ENCODE measurements at regions not wholly inside any gene's neighbourhood (a gene's known extent, or its start where the extent isn't known, plus 50 kb on each side); places are given as distances from the start of the nearest gene placed in this dataset.

- TF ChIP-seq EZH2phosphoT487 (IDR thresholded peaks at IDR 0.05; ENCODE audit: insufficient read depth, low read depth): no peak
- no peak for TF ChIP-seq EZH2 (IDR thresholded peaks at IDR 0.05; ENCODE audit: insufficient read depth, poor library complexity, severe bottlenecking)
Measured at GRCh38 chr4:72215198-72215597, 183.4 kb downstream of the NPFFR2 start.

Data from GM23248 (cell line).